HG03060 (cell line): ENCODE measurements at regions not wholly inside any gene's neighbourhood (a gene's known extent, or its start where the extent isn't known, plus 50 kb on each side); places are given as distances from the start of the nearest gene placed in this dataset.
A peak's percentile ranks its signal among the peaks of the same experiment; 100 is the strongest.

Source experiments
- ATAC-seq: cut with Tn5 transposase; IDR thresholded peaks from one replicate; pipeline ENCODE4 v1.9.1; 2021; ENCODE audit warnings: low read depth, moderate number of reproducible peaks; ENCODE audit not compliant: unreplicated experiment

- no peak for ATAC-seq
These were observed 86.0 kb upstream of the ZMIZ1 start for GRCh38 chr10:78982726-78983125.

- ATAC-seq, result no peak
These were observed 85.2 kb upstream of the ZMIZ1 start for GRCh38 chr10:78983608-78984007.

- ATAC-seq, result no peak
These were observed 82.6 kb upstream of the ZMIZ1 start for GRCh38 chr10:78985973-78986818.

GRCh38 chr10:78991187-78991586 lies 77.6 kb upstream of the ZMIZ1 start:
- peak; percentile 86 for ATAC-seq

GRCh38 chr10:78992333-78992732 lies 76.4 kb upstream of the ZMIZ1 start:
- ATAC-seq, result no peak

GRCh38 chr10:78993261-78993945 lies 75.4 kb upstream of the ZMIZ1 start:
- no peak for ATAC-seq

- no peak for ATAC-seq
These were observed 72.6 kb upstream of the ZMIZ1 start for GRCh38 chr10:78995987-78996791.

GRCh38 chr10:78996792-78997129 lies 72.0 kb upstream of the ZMIZ1 start:
- ATAC-seq, result no peak

GRCh38 chr10:78997635-78998618 lies 70.8 kb upstream of the ZMIZ1 start:
- no peak for ATAC-seq

- ATAC-seq, result no peak
These were observed 67.5 kb upstream of the ZMIZ1 start for GRCh38 chr10:79001082-79001885.

GRCh38 chr10:79002336-79002735 lies 66.4 kb upstream of the ZMIZ1 start:
- no peak for ATAC-seq

GRCh38 chr10:79003183-79004100 lies 65.3 kb upstream of the ZMIZ1 start:
- ATAC-seq, result no peak

- no peak for ATAC-seq
These were observed 64.5 kb upstream of the ZMIZ1 start for GRCh38 chr10:79004311-79004710.

GRCh38 chr10:79005126-79005810 lies 63.5 kb upstream of the ZMIZ1 start:
- ATAC-seq, result no peak

GRCh38 chr10:79007018-79007417 lies 61.7 kb upstream of the ZMIZ1 start:
- ATAC-seq, result no peak

- no peak for ATAC-seq
These were observed 61.1 kb upstream of the ZMIZ1 start for GRCh38 chr10:79007421-79008319.

GRCh38 chr10:79009145-79009544 lies 59.6 kb upstream of the ZMIZ1 start:
- no peak for ATAC-seq
